ENCODE measurements at regions not wholly inside any gene's neighbourhood (a gene's known extent, or its start where the extent isn't known, plus 50 kb on each side); places are given as distances from the start of the nearest gene placed in this dataset.

DNA sequence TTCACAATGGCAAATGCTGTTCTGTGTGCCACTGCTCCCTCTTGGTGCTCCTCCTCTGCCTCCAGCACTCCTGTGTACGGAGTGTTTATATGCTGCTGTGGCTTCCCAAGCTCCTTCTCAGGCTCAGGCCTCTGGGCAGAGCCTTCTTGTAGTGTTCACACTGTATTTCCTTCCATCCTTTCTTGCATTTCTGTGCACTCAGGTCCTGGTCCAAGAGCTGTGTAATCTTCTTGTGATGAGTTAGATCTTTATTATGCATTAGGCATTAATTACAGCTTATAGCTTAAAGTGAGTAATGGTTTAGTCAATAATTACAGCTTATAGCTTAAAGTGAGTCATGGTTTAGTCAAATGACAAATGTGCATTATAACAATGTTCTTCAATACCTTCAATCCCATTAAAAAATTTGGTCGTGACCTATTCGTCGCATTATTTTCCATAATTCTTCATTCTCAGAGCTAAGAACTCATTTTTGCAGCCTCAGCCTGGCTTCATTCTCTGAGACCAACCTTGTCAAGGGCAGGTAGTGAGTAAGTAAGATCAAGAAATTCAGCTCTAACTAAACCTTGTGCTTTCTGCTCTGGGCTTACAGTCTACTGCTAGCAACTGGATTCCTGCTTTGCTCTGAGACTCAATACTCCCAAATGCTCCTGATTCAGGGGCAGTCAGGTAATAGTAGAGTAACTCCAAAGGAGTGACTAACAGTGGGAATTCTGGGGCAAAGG, 154.5 kb upstream of the SPAG17 start:
- TF ChIP-seq EZH2 (IDR thresholded peaks at IDR 0.05; ENCODE audit: insufficient read depth, poor library complexity, severe bottlenecking) (no peak), EZH2phosphoT487 (IDR thresholded peaks at IDR 0.05; ENCODE audit: insufficient read depth, low read depth) (no peak)

All from GM23248 (cell line).